Hepatocyte (in vitro differentiated cells): ENCODE measurements at regions not wholly inside any gene's neighbourhood (a gene's known extent, or its start where the extent isn't known, plus 50 kb on each side); places are given as distances from the start of the nearest gene placed in this dataset.

Experiments
- DNase-seq: peaks from one replicate; pipeline ENCODE4 v3.0.0-alpha.2; 2016; ENCODE audit warnings: low spot score
- H2AFZ ChIP-seq: fragments of 200-600 bp; sonication (generic); 2 replicates; pipeline ENCODE4 v1.6.0; 2016; ENCODE audit warnings: antibody characterized with exemption, mild to moderate bottlenecking
- H3K27ac ChIP-seq: fragments of 200-600 bp; sonication (generic); 2 replicates; pipeline ENCODE4 v1.5.1; 2016; ENCODE audit warnings: mild to moderate bottlenecking
- H3K27me3 ChIP-seq: fragments of 200-600 bp; sonication (generic); 2 replicates; pipeline ENCODE4 v1.6.1; 2016
- H3K36me3 ChIP-seq: fragments of 200-600 bp; sonication (generic); replicated peaks from 2 replicates; pipeline ENCODE4 v1.5.1; 2016; ENCODE audit warnings: low read depth; ENCODE audit not compliant: insufficient read depth
- H3K4me1 ChIP-seq: fragments of 200-600 bp; sonication (generic); 2 replicates; pipeline ENCODE4 v1.5.1; 2016; ENCODE audit warnings: mild to moderate bottlenecking, moderate library complexity; ENCODE audit not compliant: insufficient read depth
- H3K4me2 ChIP-seq: fragments of 200-600 bp; sonication (generic); 2 replicates; pipeline ENCODE4 v1.6.0; 2016
- H3K4me3 ChIP-seq: fragments of 200-600 bp; sonication (generic); 2 replicates; pipeline ENCODE4 v1.5.1; 2016; ENCODE audit warnings: mild to moderate bottlenecking
- H3K79me2 ChIP-seq: fragments of 200-600 bp; sonication (generic); 2 replicates; pipeline ENCODE4 v1.6.0; 2017; ENCODE audit warnings: mild to moderate bottlenecking
- H3K9me2 ChIP-seq: fragments of 200-600 bp; sonication (generic); replicated peaks from 2 replicates; pipeline ENCODE4 v1.6.0; 2017; ENCODE audit warnings: mild to moderate bottlenecking; ENCODE audit not compliant: insufficient read depth
- H3K9me3 ChIP-seq: fragments of 200-600 bp; sonication (generic); 2 replicates; pipeline ENCODE4 v1.5.1; 2016; ENCODE audit warnings: low read depth, mild to moderate bottlenecking
- H4K20me1 ChIP-seq: fragments of 200-600 bp; sonication (generic); 2 replicates; pipeline ENCODE4 v1.6.0; 2016; ENCODE audit warnings: mild to moderate bottlenecking; ENCODE audit not compliant: insufficient read depth, poor library complexity, severe bottlenecking
- CTCF ChIP-seq: fragments of 200-600 bp; sonication (generic); IDR thresholded peaks from 2 replicates; pipeline ENCODE4 v1.5.1; 2016; ENCODE audit warnings: antibody characterized with exemption, mild to moderate bottlenecking; ENCODE audit not compliant: poor library complexity
- EZH2 ChIP-seq: fragments of 200-600 bp; sonication (generic); IDR thresholded peaks from 2 replicates; pipeline ENCODE4 v1.6.1; 2016; ENCODE audit warnings: antibody characterized with exemption, mild to moderate bottlenecking, borderline replicate concordance
- EZH2phosphoT487 ChIP-seq: fragments of 200-600 bp; sonication (generic); IDR thresholded peaks from one replicate; pipeline ENCODE4 v1.6.1; 2018; ENCODE audit warnings: antibody characterized with exemption, mild to moderate bottlenecking, low read depth, moderate library complexity; ENCODE audit not compliant: unreplicated experiment, severe bottlenecking
- WGBS: methylation state at CpG from one replicate; pipeline ENCODE4 v1.1.6; 2016; ENCODE audit warnings: low lambda C conversion rate; ENCODE audit errors: missing lambda C conversion rate; 5-methylcytosine and 5-hydroxymethylcytosine counted together

DNA sequence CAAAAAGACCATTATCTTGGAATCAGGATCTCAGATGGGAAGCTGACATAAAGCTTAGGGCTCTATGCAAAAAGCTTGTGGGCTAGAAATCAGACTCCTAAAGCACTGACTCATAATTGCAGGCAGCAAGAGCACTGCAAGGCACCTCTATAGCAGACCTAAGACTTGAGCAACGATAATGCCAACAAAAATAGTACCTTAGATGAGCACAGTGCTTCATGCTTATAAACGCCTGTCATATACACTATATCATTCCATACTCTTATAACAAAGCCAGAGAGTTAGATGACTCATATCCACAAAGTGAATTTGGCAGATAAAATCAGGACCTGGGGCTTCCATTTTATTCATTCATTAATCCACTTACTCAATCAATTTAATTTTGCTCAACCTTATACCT lies 560.8 kb downstream of the MCTP2 start:
- no peak for DNase-seq
- TF ChIP-seq EZH2: no peak
- TF ChIP-seq EZH2phosphoT487: no peak
- TF ChIP-seq CTCF: no peak
- no peaks in the 10 kb centered on the region for H3K9me2 ChIP-seq
- 93% methylated on average over 2 of the region's 2 CpGs for WGBS
- no peak overlapping the region for H2AFZ ChIP-seq
- H3K4me2 ChIP-seq: no peak overlapping the region
- no peak overlapping the region for H3K4me3 ChIP-seq
- H3K9me3 ChIP-seq: no peaks in the 10 kb centered on the region
- H3K27ac ChIP-seq: no peak overlapping the region
- H4K20me1 ChIP-seq: no peaks in the 10 kb centered on the region
- H3K79me2 ChIP-seq: no peaks in the 10 kb centered on the region
- H3K4me1 ChIP-seq: peaks cover 3% of the 10 kb centered on the region
- H3K36me3 ChIP-seq: no peaks in the 10 kb centered on the region
- no peaks in the 10 kb centered on the region for H3K27me3 ChIP-seq

DNA sequence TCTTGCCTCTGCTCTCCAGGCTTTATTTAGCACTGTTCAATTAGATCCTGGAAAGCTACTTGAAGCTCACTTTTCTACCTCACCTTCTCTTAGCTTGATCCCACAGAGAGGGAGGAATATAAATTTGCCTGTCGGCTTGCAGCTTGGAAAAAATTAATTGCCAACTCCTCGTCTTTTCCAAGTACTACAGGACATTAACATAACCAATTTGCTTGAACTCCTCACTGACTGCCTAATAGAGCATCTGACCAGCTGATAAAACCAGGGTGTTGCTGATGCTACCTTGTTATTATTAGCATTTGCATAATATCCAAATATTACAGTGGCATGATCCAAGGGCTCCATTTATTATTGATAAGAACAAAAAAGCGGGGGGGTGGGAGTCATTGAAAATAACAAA lies 561.8 kb downstream of the MCTP2 start:
- Histone ChIP-seq H3K9me3 (no peaks in the 10 kb centered on the region), H3K79me2 (no peaks in the 10 kb centered on the region), H3K4me3 (no peak overlapping the region), H2AFZ (no peak overlapping the region), H3K27me3 (no peaks in the 10 kb centered on the region), H3K4me1 (peaks cover 3% of the 10 kb centered on the region), H3K27ac (no peak overlapping the region), H3K36me3 (no peaks in the 10 kb centered on the region), H4K20me1 (no peaks in the 10 kb centered on the region), H3K4me2 (no peak overlapping the region), H3K9me2 (no peaks in the 10 kb centered on the region)
- TF ChIP-seq EZH2 (no peak), EZH2phosphoT487 (no peak), CTCF (no peak)
- DNase-seq: no peak
- WGBS: 97% methylated on average over 3 of the region's 3 CpGs

GRCh38 chr15:94793641-94794040 lies 562.3 kb downstream of the MCTP2 start:
- Histone ChIP-seq H3K4me1 (peaks cover 3% of the 10 kb centered on the region), H3K27me3 (no peaks in the 10 kb centered on the region), H2AFZ (no peak overlapping the region), H3K9me2 (no peaks in the 10 kb centered on the region), H3K27ac (no peak overlapping the region), H3K36me3 (no peaks in the 10 kb centered on the region), H3K79me2 (no peaks in the 10 kb centered on the region), H3K9me3 (no peaks in the 10 kb centered on the region), H3K4me3 (no peak overlapping the region), H4K20me1 (no peaks in the 10 kb centered on the region), H3K4me2 (no peak overlapping the region)
- no peak for TF ChIP-seq CTCF
- no peak for TF ChIP-seq EZH2phosphoT487
- no peak for TF ChIP-seq EZH2
- peak; percentile 44 for DNase-seq
- 33% methylated on average over 7 of the region's 7 CpGs for WGBS

DNA sequence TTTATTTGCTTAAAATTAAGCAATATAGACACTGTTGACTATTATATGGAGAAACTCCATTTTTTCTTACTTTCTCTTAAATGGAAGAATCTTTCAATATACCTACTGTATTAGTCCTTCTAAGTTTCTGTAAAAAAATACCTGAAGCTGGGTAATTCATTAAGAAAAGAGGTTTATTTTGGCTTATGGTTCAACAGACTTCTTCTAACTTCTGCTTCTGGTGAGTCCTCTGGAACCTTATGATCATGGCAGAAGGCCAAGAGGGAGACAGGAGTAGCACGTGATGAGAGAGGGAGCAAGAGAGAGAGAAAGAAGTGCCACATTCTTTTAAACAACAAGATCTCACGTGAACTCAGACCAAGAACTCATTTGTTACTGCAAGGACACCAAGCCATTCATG lies 573.3 kb downstream of the MCTP2 start:
- Histone ChIP-seq H3K79me2 (no peaks in the 10 kb centered on the region), H3K9me2 (peaks cover 3% of the 10 kb centered on the region), H3K9me3 (peaks cover 5% of the 10 kb centered on the region), H3K4me2 (no peak overlapping the region), H4K20me1 (no peaks in the 10 kb centered on the region), H3K36me3 (no peaks in the 10 kb centered on the region), H3K4me3 (no peak overlapping the region), H2AFZ (no peak overlapping the region), H3K27ac (no peak overlapping the region), H3K4me1 (no peaks in the 10 kb centered on the region), H3K27me3 (no peaks in the 10 kb centered on the region)
- no peak for DNase-seq
- WGBS: 81% methylated on average over 2 of the region's 2 CpGs
- TF ChIP-seq EZH2phosphoT487 (no peak), CTCF (no peak), EZH2 (no peak)
